NCI-H82 treated with DMSO at 0.1 percent for 48 hours (cell line): ENCODE measurements at regions not wholly inside any gene's neighbourhood (a gene's known extent, or its start where the extent isn't known, plus 50 kb on each side); places are given as distances from the start of the nearest gene placed in this dataset.
"Not testable (repeated sequence)": the region's sequence is repeated elsewhere in the genome, so short reads cannot be mapped to it uniquely, and the experiment has no call there.

Experiments
- DNase-seq: peaks from one replicate; lab custom pipeline; 2025; ENCODE audit not compliant: unreplicated experiment; lab: John Stamatoyannopoulos, UW

- DNase-seq = peak; percentile 64
Measured at GRCh38 chr9:33623658-33624586, 99.9 kb downstream of the ANKRD18B start.

GRCh38 chr9:33628318-33628717 is 104.3 kb downstream of the ANKRD18B start:
- DNase-seq = not testable (repeated sequence)

- no peak for DNase-seq
Measured at GRCh38 chr9:33628865-33629410, 104.9 kb downstream of the ANKRD18B start.

- no peak for DNase-seq
Measured at GRCh38 chr9:33633636-33634035, 109.6 kb downstream of the ANKRD18B start.

GRCh38 chr9:33637881-33638280 is 113.8 kb downstream of the ANKRD18B start:
- DNase-seq = no peak

GRCh38 chr9:33638391-33638915 is 114.4 kb downstream of the ANKRD18B start:
- no peak for DNase-seq

- DNase-seq = no peak
Measured at GRCh38 chr9:33645706-33646105, 121.7 kb downstream of the ANKRD18B start.

- DNase-seq = no peak
Measured at GRCh38 chr9:33649463-33649862, 125.4 kb downstream of the ANKRD18B start.

- no peak for DNase-seq
Measured at GRCh38 chr9:33651125-33651524, 127.1 kb downstream of the ANKRD18B start.

GRCh38 chr9:33659921-33660320 is 135.4 kb upstream of the PRSS3 start:
- DNase-seq = no peak

GRCh38 chr9:33660772-33661171 is 134.6 kb upstream of the PRSS3 start:
- DNase-seq = no peak

GRCh38 chr9:33661176-33661575 is 134.2 kb upstream of the PRSS3 start:
- no peak for DNase-seq

- DNase-seq = no peak
Measured at GRCh38 chr9:33662871-33663270, 132.5 kb upstream of the PRSS3 start.

- not testable (repeated sequence) for DNase-seq
Measured at GRCh38 chr9:33676194-33676745, 119.1 kb upstream of the PRSS3 start.

GRCh38 chr9:33676746-33677505 is 118.4 kb upstream of the PRSS3 start:
- DNase-seq = peak; percentile 62

GRCh38 chr9:33677506-33677809 is 117.9 kb upstream of the PRSS3 start:
- no peak for DNase-seq

GRCh38 chr9:33677961-33678360 is 117.4 kb upstream of the PRSS3 start:
- no peak for DNase-seq

GRCh38 chr9:33682551-33682950 is 112.8 kb upstream of the PRSS3 start:
- no peak for DNase-seq

- DNase-seq = no peak
Measured at GRCh38 chr9:33684831-33685230, 110.5 kb upstream of the PRSS3 start.

- no peak for DNase-seq
Measured at GRCh38 chr9:33686942-33687341, 108.4 kb upstream of the PRSS3 start.

- DNase-seq = no peak
Measured at GRCh38 chr9:33687779-33688178, 107.6 kb upstream of the PRSS3 start.
